ENCODE measurements at regions not wholly inside any gene's neighbourhood (a gene's known extent, or its start where the extent isn't known, plus 50 kb on each side); places are given as distances from the start of the nearest gene placed in this dataset.
"Not testable (repeated sequence)": the region's sequence is repeated elsewhere in the genome, so short reads cannot be mapped to it uniquely, and the experiment has no call there.

DNA sequence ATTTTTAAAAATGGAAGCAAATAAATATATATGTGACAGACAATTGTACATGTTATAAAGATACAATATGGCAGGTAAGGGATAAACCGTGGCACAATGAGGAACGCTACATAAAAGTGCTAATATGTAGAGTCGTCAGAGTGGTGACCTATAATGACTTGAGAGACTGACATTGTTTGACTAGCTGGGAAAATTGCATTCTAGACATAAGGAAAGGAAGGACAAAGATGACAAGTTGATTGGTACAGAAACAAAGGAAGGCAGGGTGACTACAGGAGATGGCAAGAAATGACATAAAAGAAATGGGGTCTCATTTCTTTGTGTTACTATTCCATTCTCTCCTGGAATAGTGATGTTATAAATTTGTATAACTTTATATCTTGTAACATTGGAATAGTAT lies 420.4 kb downstream of the DSC3 start:
- no peak for DNase-seq

DNA sequence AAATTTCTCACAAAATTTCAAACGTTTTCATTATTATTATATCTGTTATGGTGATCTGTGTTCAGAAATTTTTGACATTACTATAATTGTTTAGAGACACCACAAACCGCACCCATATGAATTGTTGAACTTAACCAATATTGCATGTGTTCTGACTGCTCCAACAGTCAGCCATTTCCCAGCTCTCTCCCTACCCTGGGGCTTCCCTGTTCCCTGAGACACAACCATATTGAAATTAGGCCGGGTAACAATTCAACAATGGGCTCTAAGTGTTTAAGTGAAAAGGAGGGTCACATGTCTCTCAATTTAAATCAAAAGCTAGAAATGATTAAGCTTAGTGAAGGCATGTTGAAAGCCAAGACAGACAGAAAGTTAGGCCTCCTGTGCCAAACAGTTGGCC lies 424.0 kb downstream of the DSC3 start:
- DNase-seq, result no peak

DNA sequence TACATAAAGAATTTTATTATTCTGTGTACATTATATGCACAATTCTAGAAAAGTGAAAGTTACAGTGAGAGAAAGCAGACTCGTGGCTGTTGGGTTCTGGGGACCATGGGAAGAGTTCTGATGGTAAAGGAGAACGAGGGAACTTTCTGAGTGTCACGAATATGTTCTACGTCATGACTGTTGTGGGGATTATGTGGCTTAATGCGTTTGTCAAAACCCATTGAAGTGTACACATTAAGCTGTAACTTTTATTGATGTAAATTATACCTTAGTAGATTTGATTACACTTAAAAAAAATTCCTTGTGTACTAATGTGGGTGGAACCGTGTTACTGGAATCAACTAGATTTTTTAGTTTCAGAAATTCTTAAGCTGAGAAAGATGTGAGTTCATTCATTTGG lies 426.1 kb downstream of the DSC3 start:
- peak in 1 of 3 experiments; percentile 26 for DNase-seq

- DNase-seq, result no peak
Measured at GRCh38 chr18:30613467-30613801, 429.1 kb downstream of the DSC3 start.

DNA sequence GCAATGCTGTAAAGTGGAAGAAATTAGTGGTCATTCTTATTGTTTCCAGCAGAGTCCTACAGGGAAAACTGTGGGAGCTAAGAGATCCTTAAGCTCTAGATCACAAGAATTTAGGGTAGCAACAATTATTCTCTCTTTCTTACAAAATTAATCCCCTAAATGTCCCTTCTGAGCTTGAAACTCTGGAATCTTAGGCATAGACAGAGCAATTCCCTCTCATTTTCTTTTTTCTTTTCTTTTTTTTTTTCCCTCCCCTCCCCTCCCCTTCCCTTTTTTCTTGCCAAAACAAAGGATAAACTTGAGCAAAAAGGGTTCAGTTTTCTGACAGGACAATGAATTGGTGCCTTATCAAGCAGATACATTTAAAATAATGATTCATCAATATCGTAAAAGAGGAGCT lies 441.0 kb downstream of the DSC3 start:
- no peak for DNase-seq

GRCh38 chr18:30597202-30597601 lies 445.3 kb downstream of the DSC3 start:
- DNase-seq, result no peak

DNA sequence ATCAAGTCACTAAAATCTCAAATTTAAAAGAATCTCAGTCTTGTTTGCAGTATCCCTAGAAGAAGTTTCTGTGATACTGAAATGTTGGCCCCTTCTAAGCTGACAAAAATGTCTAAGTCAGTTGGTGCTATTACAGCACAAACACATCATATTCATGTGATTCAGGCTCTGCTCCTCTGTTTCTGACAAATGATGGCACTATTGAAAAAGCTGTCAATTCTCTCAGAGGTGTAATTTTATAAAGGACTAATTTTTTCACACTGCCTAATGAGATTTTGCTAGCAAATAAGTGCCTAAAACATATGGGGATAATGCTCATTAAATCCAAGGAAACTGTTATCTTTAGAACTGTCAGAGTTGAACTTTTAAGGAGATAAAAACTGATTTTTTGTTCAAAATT lies 445.9 kb downstream of the DSC3 start:
- DNase-seq, result no peak

GRCh38 chr18:30595942-30596341 lies 446.6 kb downstream of the DSC3 start:
- DNase-seq, result peak in 1 of 3 experiments; percentile 35

DNA sequence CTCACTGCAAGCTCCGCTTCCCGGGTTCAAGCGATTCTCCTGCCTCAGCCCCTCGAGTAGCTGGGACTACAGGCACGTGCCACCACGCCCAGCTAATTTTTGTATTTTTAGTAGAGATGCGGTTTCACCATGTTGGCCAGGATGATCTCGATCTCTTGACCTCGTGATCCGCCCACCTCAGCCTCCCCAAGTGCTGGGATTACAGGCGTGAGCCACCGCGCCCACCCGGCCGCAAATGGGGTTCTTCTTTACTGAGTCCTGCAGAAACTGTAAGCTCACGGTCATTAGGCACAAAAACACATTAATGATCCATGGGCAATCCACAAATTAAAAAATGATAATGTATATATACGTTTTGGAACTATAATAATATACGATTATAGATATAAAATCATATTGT lies 447.6 kb downstream of the DSC3 start:
- DNase-seq, result not testable (repeated sequence)

- no peak for DNase-seq
Measured at GRCh38 chr18:30591462-30591861, 451.1 kb downstream of the DSC3 start.

DNA sequence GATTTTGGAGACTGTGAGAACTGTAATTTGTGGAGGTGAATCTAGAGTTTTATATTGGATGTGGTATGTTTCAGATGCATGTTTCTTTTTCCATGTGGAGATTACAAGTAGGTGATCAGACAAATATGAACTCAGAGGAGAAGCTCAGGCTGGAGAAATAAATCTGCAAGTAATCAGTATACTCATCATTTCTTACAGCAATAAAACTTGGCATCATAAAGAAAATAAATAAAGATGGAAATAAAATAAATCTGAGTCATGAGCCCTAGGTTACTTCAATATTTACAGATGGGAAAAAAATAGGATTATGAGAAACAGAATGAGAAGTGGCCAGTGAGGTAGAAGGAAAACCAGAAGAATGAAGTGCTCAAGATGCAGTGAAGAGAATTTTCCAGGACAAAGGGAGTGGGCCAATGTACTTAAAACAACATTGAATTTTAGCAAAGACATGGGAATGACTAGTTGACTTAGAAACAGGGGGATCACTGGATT lies 453.8 kb downstream of the DSC3 start:
- no peak for DNase-seq

- DNase-seq, result no peak
Measured at GRCh38 chr18:30583768-30584167, 458.8 kb downstream of the DSC3 start.

- no peak for DNase-seq
Measured at GRCh38 chr18:30582078-30582477, 460.5 kb downstream of the DSC3 start.

DNA sequence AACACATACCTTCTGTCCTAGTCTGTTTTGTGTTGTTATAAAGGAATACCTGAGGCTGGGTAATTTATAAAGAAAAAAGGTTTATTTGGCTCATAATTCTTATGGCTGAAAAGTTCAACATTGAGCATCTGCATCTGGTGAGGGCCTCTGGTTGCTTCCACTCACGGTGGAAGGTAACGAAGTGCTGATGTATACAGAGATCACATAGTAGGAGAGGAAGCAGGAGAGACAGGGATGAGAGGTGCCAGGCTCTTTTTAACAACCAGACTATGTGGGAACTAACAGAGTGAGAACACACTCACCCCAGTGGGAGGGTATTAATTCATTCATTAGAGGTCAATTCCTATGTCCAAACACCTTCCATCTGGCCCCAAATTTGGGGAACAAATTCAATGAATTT lies 463.8 kb downstream of the DSC3 start:
- peak in 1 of 3 experiments; percentile 6 for DNase-seq

DNA sequence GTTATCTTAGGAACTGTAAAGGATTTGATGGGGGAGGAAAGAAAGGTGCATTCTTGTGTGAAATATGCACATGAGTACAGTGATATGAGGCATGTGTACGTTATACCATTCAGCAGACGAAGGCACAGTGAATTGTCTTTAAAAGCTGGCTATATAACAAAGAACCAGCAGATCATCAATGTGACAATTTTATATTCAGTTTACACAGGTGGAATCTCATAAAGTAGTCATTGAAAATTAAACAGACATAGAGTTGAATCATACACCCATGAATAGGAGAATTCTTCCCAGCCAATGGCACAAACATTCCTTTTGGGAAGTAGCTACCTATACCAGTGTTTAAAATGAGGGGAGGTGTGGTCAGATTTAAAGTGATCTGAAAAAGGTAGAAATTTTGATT lies 470.3 kb downstream of the DSC3 start:
- peak in 1 of 3 experiments; percentile 8 for DNase-seq

DNA sequence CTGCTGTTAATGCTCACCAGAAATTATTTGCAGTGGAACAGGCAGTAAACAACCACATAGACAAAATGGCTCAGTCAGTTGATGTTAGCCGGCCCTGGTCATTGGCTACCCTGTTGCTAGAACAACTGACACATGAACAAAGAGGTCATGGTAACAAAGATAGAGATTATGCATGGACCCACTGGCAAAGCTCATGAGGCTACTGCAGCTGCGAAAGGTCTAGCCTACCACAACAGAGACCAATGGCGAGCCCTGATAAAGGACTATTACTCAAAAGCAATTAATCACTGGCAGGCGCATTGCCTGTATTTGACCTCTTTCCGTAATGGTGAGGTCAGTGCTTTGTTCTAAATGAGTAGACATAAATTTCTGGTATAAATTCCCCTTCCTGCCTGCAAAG lies 474.2 kb downstream of the DSC3 start:
- DNase-seq, result no peak

DNA sequence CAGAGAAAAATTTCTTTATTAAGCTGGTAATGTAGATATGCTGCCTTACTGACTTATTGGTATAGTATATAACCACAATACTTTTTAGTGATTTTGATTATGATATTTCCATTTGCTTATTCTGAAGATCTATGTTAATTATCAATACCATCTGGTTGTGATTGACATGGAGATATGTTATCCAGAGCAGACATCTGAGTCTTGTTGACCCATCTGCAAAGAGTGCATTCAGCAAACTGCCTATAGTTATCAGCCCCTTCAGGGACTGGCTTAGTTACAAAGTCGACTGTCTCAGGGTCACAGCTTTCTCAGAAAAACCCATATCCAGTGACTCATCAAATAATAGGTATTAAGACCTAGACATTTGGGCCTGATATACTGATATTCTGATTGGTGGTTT lies 475.7 kb downstream of the DSC3 start:
- DNase-seq, result no peak

GRCh38 chr18:30562231-30562630 lies 480.3 kb downstream of the DSC3 start:
- no peak for DNase-seq

GRCh38 chr18:30556112-30556511 lies 486.4 kb downstream of the DSC3 start:
- DNase-seq, result no peak

- no peak for DNase-seq
Measured at GRCh38 chr18:30545393-30545792, 497.1 kb downstream of the DSC3 start.

GRCh38 chr18:30544141-30544540 lies 498.4 kb downstream of the DSC3 start:
- DNase-seq, result no peak

GRCh38 chr18:30533716-30534115 lies 508.8 kb downstream of the DSC3 start:
- DNase-seq, result no peak

DNA sequence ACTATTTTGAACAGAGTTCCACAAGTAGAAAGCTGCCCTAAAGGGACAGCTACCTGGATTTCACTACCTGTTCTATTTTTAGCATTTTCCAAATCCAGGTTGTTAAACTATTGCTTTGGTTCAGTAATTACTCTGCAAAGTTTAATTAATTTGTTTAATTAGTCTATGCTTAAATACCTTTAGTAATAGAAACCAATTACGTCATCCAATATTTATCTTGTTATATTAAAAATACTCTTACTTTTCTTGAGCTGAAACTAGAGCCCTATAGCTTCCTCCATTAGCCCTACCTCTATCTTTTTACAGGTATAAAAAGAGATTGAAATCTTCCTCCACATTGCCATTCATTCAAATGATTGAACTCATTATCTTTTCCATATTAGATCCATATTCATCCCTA lies 514.6 kb downstream of the DSC3 start:
- DNase-seq, result no peak

DNA sequence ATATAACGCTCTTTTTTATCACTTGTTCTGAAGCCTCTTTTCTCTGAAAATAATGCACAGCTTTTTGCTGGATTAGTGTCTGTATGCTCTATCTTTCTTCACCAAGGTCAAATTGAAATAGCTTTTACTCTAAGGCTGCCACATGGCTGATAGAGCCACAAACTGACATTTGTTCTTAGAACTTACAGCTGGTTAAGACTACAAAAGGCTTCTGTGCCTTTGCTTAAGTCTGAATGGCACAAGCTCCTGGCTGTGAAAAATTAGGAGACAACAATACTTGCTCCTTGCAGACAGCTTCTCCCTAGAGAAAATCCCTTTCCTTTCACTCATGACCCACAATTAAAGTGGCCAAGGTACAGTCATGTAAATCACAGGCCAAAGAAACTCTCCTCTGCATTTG lies 515.3 kb downstream of the DSC3 start:
- DNase-seq, result no peak

GRCh38 chr18:30522288-30522929 lies 520.1 kb downstream of the DSC3 start:
- no peak for DNase-seq

DNA sequence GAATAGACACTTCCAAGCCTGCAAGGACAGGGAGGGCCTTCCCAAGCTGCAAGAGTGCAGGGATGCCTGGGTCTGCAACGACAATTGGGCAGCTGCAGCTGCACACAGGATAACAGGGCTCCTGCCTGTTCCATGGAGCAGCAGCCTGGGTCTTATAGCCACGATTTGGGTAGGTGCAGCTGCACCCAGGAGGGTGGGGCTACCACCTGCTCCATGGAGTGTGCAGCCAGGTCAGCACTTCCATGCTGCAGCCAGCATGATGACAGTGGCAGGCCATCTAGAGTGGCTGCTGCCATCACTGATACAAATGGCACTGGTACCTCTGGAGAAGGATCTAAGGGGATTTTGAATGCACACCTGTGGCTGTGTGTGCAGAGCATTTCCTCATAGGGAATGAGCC lies 528.5 kb downstream of the DSC3 start:
- no peak for DNase-seq

Measured in NCI-H1417 (cell line).